NCI-H748 (cell line): ENCODE measurements at regions not wholly inside any gene's neighbourhood (a gene's known extent, or its start where the extent isn't known, plus 50 kb on each side); places are given as distances from the start of the nearest gene placed in this dataset.

ENCODE experiments used
- DNase-seq: peaks from one replicate; lab custom pipeline; 2025; ENCODE audit not compliant: unreplicated experiment; lab: John Stamatoyannopoulos, UW

DNA sequence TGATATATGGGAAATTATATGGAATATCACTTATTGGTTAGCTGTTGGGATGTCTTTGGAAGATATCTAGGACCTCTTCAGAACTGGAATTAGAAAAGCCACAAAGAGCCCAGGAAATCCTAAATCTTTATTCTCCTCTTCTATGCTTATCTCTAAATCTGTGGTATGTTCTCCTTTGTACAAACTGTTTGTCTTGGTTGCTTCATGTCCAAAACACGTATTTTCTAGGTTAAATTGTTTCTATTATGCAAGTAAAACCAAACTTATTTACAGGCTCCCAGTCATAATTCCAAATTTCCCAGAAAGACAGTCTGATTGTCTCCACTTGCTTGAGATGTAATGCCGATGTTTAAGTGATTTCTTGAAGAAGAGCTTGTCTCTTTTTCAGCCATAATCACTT, 650.9 kb downstream of the CDH11 start:
- DNase-seq = no peak

GRCh38 chr16:64469906-64470702, 651.8 kb downstream of the CDH11 start:
- no peak for DNase-seq

- DNase-seq = no peak
These were observed 652.5 kb downstream of the CDH11 start for GRCh38 chr16:64469351-64469750.

- DNase-seq = no peak
These were observed 653.3 kb downstream of the CDH11 start for GRCh38 chr16:64468515-64469090.

GRCh38 chr16:64459821-64460220, 662.0 kb downstream of the CDH11 start:
- DNase-seq = no peak

DNA sequence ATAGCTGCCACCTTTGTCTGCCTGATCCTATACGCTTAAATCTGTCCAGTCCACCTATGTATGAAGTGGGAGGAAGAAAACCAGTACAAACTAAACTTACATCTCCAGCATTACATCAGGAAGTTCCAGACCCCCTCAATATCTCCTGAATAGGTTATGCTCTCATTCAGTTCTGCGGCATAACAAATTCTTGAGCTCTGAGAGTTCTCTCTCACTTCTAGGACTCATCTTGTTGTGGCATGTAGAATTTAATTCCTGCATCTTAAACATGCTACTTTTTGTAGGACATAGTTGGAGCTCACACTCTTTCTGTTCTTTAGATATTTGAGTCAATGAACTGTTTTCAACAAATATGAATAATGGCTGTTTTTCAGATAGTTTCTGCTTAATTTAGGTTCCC, 662.5 kb downstream of the CDH11 start:
- DNase-seq = no peak

DNA sequence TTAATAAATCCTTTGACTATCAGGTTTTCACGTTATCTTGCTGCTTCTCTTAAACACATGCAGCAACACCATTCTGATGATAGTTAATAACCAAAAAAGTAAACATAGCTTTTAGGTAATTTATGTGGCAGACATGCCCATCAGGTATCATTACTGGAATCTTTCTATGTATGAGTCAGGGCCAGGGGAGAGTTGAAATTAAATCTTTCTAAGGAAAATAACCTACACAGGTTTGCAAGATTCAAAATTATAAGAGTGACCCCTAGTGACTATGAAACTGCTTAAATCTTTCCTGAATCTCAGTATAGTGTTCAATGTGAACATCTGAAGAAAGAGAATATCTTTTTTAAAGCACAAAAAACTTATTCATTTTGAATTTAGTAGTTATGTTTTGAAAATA, 666.6 kb downstream of the CDH11 start:
- DNase-seq = peak; percentile 0

GRCh38 chr16:64453646-64454045, 668.2 kb downstream of the CDH11 start:
- peak; percentile 0 for DNase-seq

DNA sequence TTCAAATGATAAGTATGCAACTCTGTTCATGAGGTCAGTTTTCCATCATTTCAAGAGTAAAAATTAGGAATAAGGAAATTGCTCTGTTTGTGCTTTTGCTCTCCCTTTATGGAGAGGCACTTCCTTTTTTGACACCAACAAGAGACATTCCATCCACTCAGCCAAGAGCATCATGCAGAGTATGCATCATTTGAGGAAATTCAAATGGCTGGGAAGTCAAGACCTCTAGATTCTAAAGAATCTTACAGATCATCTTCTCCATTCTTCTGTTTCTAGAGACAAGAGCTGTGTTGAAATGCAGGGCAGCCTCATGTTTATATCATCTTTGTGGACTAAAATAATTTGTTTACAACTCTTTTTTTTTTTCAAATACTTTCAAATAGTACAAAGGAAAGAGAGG, 669.4 kb downstream of the CDH11 start:
- no peak for DNase-seq

GRCh38 chr16:64450177-64450576, 671.7 kb downstream of the CDH11 start:
- DNase-seq = no peak

DNA sequence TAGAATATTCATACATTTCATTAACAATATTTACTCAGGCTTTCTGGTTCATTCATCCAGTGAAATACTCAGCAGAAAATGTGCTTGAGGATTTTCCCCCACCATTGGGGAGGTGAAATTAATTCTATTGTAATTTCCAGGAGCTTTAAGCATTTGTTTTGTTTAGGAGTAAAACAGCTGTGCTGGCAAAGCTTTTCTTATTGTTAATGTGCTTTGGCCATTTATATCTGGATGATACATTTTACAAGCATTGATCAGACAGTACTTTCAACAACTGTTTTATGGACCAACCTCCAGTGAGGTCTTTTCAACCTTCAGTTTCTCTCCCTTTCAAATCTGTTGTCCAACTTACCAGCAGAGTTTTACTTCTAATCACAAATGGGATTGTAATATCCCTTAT, 672.4 kb downstream of the CDH11 start:
- peak; percentile 5 for DNase-seq

- DNase-seq = peak; percentile 27
These were observed 676.2 kb downstream of the CDH11 start for GRCh38 chr16:64445649-64446048.

GRCh38 chr16:64445245-64445644, 676.6 kb downstream of the CDH11 start:
- peak; percentile 25 for DNase-seq

GRCh38 chr16:64440421-64440831, 681.4 kb downstream of the CDH11 start:
- DNase-seq = peak; percentile 21

GRCh38 chr16:64440005-64440404, 681.9 kb downstream of the CDH11 start:
- DNase-seq = no peak

GRCh38 chr16:64437706-64438324, 684.0 kb downstream of the CDH11 start:
- peak; percentile 78 for DNase-seq

DNA sequence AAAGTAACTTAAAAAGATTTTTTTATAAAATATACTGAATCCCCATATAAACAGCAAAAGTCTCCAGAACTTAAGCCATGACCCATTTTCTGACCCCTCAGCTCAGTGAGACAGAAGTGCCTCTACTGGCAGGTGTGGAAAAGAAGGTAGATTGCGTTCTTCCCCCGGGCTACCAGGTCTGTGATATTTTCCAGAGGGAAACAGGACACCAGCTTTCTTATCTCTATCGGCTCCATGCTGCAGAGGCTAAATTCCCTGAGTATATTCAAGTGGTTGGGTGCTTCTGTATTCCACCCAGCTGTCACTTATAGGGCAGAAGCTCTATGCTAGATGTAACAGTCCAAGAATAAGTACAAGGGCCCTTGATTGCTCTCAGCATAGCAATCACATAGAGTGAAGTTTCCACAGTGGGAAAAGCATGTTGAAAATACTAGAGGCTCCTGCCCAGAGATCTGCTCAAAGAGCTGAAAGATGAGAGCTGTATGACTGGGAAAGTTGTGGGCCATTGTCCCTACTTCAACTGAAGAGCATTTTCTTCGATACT, 687.3 kb downstream of the CDH11 start:
- no peak for DNase-seq

- no peak for DNase-seq
These were observed 693.3 kb downstream of the CDH11 start for GRCh38 chr16:64428463-64429113.

DNA sequence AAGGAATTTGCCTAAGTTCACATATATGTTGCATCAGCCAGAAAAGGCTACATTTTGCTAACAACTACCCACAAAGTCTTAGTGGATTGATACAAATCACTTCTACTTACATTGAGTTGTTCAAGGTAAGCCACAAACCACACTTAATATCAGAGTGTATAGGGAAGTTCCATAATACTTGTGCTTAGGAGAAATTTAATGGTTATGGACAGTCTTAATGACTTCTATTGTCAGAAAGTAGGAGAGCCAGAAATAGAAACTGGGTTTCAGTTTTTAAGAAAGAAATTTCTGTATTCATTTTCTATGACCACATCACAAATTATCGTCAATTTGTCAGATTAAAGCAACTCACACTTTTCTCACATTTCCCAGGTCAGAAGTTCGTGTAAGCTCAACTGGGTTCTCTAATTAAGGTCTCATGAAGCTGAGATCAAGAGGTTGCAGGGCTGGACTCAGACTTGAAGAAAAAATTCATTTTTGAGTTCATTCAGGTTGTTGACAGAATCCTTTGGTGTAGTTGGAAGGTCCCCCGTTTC, 695.7 kb downstream of the CDH11 start:
- DNase-seq = no peak

- no peak for DNase-seq
These were observed 696.5 kb downstream of the CDH11 start for GRCh38 chr16:64425381-64425780.

GRCh38 chr16:64422259-64422658, 699.6 kb downstream of the CDH11 start:
- no peak for DNase-seq
